NK-92 (cell line): ENCODE measurements at regions not wholly inside any gene's neighbourhood (a gene's known extent, or its start where the extent isn't known, plus 50 kb on each side); places are given as distances from the start of the nearest gene placed in this dataset.

Experiments
- DNase-seq: peaks from one replicate; lab custom pipeline; 2025; ENCODE audit not compliant: unreplicated experiment; lab: John Stamatoyannopoulos, UW

DNA sequence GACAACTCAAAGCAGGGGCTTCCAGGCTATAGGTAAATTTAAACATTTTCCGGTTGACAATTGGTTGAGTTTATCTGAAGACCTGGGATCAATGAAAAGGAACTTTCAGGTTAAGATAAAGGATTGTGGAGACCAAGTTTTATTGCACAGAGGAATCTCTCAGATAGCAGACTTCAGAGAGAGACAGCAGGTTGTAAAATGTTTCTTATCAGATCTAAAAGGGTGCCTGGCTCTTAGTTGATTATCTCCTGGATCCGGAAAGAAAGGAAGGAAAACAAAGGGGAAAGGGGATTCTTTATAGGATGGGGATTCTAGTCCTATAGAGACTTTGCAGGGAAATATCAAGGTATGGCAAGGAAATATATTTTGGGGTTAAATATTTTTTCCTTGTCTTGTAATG is 951.3 kb upstream of the SEMA6D start:
- no peak for DNase-seq

DNA sequence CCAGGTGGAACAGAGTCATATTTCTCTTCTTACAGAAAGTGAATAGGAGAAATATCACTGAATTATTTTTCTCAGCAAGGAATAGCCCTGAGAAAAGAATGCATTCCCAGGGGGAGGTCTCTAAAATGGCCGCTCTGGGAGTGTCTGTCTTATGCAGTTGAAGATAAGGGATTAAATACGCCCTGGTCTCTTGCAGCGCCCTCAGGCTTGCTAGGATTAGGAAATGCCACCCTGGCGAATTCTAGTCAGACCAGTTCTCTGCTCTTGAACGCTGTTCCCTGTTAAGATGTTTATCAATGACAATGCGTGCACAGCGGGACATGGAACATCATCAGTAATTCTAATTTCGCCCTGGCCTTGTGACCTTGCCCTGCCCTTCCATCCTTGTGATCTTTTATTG is 949.0 kb upstream of the SEMA6D start:
- no peak for DNase-seq

GRCh38 chr15:46773016-46773415 is 944.3 kb upstream of the SEMA6D start:
- DNase-seq, result no peak

DNA sequence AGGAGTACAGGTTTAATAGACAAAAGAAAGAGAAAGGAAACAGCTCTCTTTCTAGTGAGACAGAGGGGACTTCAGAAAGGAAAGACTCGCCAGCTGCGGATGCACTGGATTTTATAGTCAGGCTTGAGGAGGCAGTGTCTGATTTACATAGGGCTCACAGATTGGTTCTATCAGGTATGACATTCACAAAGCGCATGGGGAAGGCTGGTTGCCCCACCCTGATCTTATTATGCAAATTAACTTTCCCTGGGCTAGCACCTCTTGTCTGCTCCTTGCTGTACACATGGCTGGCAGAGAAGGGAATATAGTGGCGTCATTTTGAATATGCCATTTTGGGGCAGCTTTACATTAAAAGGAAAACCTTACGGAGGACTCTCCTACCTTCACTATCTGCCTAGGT is 938.4 kb upstream of the SEMA6D start:
- DNase-seq, result no peak

DNA sequence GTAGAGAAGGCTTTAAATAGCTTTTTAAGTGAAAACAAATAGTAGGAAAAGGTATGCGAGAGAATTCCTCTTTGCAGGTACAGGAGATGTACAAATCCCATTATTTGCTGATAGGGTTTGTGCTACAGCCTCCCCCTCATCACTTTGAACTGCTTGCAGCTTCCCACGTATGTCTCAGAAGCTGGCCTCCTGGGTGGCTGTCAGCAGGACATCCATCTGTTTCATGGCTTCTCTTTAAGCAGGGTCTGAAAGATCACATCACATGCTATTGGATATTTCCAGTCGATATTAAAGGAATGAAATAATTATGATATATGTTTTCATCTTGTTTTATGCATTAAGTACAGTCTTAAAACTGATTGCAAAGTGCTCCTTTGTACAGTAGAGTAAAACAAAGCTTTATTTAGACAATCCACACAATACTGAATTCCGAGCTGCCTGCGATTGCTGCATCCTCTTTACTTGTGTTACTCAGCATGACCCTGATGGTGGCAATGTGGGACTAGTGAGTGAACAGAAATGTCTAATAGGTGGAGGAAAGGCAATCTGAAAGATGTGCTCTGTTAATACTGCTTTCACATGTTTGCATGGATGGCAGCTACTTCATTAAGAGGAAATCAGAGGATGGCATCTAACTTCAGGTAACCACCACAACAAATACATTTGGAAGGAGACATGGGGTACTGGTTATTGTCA is 930.6 kb upstream of the SEMA6D start:
- DNase-seq, result no peak

- DNase-seq, result no peak
Observed at GRCh38 chr15:46795685-46796084, 921.6 kb upstream of the SEMA6D start.

DNA sequence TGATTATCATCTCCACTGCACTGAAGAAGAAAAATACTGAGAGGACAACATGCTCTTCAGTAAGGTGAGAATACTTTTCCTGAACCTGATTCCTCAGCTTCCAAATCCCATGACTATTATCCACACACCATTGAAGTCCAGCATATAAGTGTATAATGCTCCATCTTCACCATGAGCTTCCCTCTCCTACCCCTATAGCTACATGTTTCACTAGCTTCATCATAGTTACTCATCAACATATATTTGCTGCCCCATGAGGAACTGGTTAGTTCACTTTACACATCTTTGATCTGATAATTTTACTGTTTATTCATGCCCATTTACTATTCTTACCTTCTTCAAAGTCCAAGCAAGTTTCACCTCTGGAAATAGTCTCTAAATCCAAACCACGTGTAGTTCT is 908.5 kb upstream of the SEMA6D start:
- no peak for DNase-seq

GRCh38 chr15:46815240-46815639 is 902.1 kb upstream of the SEMA6D start:
- DNase-seq, result no peak

DNA sequence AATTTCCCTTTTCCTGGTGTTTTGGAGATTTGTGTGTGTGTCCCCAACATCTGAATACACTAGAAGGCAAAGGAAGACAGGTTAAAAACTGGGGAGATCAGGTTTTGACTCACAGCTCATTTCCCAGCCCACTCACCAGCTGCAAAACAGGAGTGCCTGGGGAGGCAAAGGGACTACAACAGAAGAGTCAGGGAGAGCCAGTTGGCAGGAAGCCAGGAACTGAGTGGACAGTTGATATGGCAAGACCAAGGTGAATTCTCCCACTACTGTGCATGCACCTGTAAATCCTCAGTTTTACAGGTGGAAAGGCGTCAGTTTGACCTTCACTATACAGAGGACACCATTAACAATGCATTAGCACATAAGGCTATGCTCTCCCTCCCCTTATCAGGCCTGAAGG is 901.5 kb upstream of the SEMA6D start:
- DNase-seq, result no peak

DNA sequence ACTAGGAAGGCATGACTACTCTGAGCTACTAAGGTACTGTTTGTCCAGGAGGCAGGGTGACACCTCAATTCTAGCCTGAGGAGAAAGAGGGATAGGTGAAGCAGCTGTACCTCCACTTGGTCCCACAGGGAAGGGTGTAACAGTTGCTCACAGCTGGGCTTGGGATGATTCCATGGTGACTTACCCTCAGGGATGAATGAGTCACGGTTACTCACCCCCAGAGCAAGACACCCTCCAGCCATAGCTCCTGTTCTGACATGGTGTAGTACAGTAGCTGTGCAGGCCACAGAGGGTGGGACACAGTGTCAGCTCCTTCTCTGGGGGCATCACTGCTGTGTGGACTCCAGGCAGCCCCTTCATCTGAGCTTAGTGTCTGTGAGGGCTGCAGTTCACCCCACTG is 868.6 kb upstream of the SEMA6D start:
- DNase-seq, result no peak

DNA sequence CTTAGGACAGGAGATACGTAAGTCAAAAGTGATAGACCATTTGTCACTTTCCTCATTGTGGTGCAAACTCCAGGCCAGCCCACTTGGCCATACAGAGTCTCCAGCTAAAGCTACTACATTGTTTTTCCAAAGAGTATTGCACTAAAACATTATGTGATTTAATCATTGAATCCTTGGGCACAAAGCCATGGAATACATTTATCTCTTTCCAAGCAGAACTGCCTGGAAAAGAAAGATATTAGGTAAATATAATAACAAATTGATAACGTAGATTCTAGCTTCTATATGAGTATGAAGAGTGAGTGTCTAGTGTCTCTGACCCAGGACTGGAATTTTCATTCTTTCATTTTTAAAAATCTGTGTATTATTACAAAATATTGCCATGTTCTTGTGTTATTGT is 863.7 kb upstream of the SEMA6D start:
- no peak for DNase-seq

DNA sequence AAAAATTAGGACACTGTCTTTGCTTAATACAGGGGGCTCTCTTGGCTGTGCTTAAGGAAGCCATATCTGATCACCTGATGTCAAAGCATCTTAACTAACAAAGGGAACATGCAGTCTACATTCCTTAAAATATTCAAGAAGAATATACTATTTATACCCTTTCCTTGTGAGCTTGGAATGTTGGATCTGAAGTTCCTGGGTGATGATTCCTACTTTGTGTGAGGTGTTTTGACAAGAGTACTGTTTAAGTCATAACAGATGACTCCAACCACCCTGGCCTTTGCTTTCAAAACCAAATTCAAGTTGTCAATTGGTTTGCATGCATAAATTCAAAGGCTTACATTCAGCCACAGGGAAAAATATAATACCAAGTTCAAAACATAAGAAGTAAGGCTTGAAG is 862.7 kb upstream of the SEMA6D start:
- DNase-seq, result no peak

DNA sequence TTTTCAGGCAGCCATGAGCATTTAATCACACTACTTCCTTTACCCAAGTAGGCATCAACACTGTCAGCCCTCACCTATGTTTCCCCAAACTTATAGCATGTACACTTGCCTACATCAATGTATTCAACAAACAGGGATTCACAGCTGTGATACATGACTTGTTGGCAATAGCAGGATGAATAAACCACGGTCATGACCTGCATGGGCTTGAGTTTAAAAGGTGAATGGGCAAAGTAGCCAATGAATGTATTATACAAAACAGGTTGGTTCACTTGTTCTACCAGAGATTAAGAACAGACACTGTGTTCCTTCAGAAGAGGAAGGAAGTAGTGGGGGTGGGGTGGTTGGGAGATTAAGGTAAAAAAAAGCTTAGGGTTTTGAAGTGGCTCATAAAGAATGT is 861.9 kb upstream of the SEMA6D start:
- no peak for DNase-seq

- DNase-seq, result no peak
Observed at GRCh38 chr15:46856839-46857502, 860.3 kb upstream of the SEMA6D start.

- DNase-seq, result no peak
Observed at GRCh38 chr15:46858150-46858549, 859.2 kb upstream of the SEMA6D start.

- no peak for DNase-seq
Observed at GRCh38 chr15:46861796-46862195, 855.5 kb upstream of the SEMA6D start.

- DNase-seq, result no peak
Observed at GRCh38 chr15:46865155-46865554, 852.1 kb upstream of the SEMA6D start.

DNA sequence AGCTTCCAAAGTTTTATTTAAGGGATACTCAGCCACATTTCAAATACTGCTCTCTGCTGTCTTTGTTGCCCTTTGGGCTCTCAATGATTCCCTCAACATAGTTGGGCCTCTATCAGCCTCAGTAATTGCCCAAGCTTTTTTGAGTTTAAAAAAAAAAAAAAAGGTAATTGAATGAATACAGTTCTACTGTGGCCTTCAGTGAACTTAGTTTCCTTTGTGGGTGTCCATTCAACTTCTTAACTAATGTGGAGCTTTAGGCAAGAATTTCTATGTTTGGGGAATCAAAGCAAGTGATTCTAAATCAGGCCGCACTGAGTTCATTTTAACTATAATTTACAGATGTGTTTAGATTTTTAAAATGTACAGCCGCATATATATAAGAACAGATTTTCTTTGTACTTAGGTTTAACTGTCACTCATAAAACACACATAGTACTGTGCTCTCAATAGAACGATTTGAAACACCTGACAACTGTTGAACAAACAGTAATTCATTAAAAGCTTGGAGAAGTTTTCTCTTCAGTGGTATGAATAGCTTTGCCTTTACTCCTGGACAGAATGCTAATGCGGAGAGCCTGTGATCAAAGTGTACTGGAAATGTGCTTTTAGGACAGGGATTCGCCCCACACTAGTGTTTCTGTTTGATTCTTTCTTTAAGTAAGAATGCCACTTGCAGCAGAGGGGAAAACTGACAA is 844.9 kb upstream of the SEMA6D start:
- no peak for DNase-seq

- DNase-seq, result no peak
Observed at GRCh38 chr15:46872981-46873330, 844.3 kb upstream of the SEMA6D start.

DNA sequence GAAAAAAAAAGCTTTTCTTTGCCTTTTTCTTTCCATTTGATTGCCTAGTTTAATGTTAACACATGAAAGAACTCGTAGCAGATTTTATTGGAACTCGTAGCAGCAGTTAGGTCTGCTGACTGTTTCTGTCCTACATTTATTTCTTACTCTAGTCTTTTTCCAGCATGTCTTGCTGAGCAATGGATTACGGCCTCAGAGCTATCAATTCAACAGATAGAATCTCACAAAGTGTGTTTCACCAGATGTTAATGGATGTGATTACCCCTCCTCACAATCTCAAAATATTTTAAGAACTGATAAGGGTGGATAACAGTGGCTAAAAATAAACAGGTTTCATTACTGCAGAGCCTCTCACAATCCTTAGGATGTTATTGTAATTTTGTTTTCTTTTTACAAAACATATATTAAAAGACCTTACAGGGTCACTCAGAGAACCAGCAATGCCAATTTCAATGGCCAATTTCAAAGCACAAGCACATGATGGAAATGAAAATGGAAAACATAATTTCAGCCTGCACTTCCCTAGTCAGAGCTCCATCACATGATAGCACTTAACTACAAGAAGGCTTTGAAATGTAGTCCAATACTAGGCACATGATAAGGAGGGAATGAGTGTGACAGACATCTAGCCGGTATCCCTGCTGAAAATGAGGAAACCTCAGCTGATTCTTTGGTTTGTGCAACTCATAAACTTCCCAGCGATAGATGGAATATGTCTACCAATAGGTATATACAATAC is 838.1 kb upstream of the SEMA6D start:
- DNase-seq, result no peak

DNA sequence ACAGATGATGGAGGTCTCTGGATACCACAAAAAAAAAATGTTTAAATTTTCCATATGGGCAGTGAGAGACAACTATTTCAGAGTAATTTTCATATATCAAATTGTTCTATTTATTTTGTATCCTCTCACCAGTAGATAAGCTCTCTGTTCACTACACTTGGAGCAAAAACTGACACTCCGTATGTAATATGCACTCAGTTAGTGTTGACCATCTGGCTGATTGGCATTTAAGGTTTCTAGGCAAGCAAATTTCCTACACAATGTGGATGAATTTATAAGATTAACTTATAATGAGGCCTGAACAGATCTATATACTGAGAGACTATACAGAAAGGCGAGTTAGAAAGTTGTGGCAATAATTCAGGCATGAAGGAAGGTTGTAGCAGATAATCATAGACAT is 836.5 kb upstream of the SEMA6D start:
- DNase-seq, result no peak

DNA sequence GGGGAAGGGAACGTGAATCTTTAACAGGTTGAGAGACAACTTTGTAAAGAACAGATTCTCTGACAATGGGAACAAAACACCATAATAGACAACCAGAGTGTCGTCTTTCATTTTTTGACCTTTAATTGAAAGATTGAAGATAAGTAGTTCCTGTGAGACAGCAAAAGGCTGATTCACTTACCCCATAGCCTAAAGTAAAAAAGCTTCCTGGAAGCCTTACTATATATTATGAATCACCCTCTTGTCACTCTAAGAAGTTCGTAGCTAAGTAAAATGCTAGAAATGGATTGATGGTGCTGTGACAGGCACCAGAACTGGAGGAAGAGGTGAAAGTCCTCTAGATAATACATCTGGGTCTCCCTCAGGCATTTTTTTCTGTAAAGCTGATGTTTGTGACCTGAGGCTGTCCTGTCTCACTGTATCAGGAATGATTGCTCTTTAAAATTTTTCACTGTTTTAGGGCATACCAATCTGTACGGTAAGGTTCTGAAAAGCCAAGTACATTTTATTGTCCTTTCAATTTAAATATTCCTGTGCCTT is 824.6 kb upstream of the SEMA6D start:
- no peak for DNase-seq
